GM21717 (cell line): ENCODE measurements at regions not wholly inside any gene's neighbourhood (a gene's known extent, or its start where the extent isn't known, plus 50 kb on each side); places are given as distances from the start of the nearest gene placed in this dataset.

Experiments used
- ATAC-seq: cut with Tn5 transposase; IDR thresholded peaks from one replicate; pipeline ENCODE4 v1.9.1; 2021; ENCODE audit warnings: mild to moderate bottlenecking, moderate library complexity; ENCODE audit not compliant: unreplicated experiment

DNA sequence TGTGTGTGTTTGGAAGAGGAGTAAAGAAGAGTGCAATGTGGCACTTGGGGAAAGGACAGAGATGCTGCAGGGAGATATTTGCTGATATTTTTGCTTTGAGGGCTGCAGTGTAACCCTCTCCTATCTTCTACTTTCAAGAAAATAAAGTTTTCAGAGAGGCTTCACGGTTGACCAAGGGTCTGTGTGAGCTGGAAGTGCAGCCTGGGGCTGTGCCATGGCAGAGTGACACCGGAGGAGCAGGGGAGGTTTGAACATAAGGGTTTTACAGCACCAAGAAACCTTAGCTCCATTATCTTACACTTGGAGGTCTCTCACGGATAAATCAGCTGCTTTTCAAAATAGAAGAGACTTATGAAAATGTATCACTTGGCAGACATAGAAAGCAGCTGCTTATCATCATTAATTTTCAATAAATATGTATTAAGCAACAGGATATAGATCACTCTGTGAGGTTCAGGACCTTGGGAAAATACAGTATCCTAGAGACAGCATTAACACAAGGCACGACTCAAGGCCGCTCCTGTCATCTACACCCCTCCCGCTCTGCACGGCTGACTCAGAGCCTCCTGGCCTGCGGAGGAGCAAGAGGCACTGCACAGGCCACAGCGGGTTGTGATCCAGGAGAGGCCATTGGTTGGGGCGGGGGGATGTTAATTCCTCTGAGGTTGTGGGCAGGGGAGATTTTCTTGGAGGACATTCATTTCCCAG is 127.8 kb downstream of the COPS8 start:
- ATAC-seq: no peak

GRCh38 chr2:237214030-237214675 is 128.5 kb downstream of the COPS8 start:
- ATAC-seq: no peak

DNA sequence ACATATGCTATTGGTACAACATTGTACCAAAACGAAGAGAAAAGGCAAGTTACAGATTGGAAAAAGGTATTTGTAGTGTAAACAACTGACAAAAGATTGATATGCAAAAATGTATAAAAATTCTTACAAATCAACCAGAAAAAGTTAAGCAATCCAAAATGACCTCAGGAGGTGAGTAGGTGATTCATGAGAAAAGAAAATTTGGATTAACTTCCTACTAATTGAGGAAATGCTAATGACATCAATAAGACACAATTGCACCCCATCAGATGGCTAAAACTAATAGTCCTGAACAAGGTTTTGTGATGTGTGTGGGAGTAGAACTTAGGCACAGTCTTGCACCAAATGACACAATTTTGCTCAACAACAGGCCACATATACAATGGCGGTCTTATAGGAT is 129.3 kb downstream of the COPS8 start:
- ATAC-seq: no peak

GRCh38 chr2:237217995-237218616 is 132.4 kb downstream of the COPS8 start:
- no peak for ATAC-seq

DNA sequence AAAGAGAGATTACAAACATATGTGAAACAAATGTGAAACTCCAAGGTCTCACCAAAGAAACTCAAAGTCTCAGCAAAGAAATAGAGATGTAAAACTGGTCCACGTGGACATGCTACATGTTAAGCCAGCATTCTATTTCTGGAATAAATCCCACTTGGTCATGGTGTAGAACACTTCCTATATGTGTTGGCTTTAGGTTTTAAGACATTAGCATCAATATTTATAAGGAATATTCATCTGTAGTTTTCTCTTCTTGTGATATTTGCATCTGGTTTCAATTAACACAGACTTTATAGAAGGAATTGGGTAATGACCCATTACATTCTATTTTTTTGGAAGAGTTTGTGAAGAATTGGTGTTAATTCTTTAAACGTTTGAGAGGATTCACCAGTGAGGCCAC is 133.1 kb downstream of the COPS8 start:
- no peak for ATAC-seq

DNA sequence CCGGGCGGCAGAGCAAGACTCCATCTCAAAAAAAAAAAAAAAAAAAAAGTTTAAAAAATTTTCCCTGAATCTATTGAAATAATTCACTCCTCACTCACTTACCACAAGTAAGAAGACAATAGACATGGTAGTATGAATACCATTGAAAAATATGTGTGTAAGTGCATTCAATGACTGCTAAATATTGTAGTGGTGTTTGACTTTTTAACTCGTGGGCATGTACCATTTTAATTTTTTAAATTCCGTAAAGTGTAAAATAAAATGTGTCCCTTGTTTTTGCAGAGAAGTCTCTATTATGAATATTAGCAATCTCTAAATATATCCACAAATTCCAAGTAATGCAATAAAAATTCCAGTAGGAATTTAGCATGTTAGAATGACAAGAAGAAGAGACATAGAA is 134.1 kb downstream of the COPS8 start:
- no peak for ATAC-seq

- ATAC-seq: no peak
Measured at GRCh38 chr2:237221443-237221842, 135.8 kb downstream of the COPS8 start.

DNA sequence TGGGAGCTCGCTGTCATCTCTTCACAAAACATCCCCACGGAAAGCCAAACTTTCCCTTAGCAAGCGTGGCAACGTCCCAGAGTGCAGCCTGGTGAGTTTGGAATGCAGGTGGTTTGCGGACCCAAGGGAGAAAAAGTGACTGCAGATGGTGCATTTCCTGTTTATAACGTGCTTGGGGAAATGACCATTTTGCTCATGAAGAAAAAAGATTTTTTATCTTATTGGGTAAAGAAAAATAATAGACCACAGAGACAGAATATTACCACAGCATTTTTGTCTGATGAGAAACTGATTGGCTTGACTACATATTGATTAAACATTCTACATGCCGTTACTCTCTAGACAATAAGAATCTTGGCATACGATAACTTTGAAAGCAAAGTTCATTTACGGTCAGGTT is 136.5 kb downstream of the COPS8 start:
- no peak for ATAC-seq

- ATAC-seq: no peak
Measured at GRCh38 chr2:237222601-237223041, 136.9 kb downstream of the COPS8 start.

DNA sequence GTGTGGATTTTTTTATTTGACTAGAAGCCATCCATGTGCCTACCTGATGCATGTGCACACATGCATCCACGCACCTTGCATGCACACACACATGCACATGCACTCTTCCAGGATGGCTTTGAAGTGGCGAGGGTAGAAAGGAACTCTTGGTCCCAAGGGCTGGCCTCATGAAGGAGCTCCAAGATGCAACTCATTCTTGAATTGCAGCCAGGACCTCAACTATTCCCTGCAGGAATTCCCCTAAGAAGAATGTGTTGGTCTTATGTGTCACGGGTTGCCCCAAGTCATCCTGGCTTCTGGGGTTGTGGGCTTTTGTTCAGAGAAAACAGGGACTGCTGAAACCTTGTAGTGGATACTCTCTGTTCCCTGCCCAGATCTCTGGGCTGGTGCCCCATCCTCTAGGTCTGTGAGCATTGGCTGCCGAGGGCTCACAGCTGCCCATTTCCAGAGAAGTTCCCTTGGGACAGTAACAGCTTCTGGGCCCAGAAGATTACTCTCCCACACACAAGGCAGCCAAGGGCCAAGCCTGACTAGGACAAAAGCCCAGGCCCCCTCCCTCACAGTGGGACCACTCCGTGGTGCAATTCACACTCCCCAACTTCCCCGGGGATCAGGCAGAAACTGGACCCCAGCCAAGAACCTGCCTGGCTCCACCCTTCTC is 137.6 kb downstream of the COPS8 start:
- no peak for ATAC-seq

- ATAC-seq: no peak
Measured at GRCh38 chr2:237227190-237227589, 141.5 kb downstream of the COPS8 start.

GRCh38 chr2:237227592-237228280 is 142.0 kb downstream of the COPS8 start:
- no peak for ATAC-seq

DNA sequence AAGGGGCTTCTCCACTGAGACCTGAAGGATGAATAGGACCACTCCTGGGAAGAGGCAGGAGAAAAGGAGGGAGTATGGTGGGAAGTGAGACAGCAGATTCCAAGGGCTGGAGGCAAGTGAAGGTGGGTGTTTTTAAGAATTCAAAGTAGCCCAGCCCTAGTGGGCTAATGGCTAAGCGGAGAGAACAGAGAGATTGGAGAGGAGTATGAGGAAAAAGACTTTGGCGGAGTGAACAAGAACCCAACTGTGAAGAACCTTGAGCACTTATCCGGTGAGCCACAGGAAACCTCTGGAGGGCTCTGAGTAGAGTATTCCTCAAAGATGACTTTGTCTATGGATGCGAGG is 142.6 kb downstream of the COPS8 start:
- ATAC-seq: no peak

DNA sequence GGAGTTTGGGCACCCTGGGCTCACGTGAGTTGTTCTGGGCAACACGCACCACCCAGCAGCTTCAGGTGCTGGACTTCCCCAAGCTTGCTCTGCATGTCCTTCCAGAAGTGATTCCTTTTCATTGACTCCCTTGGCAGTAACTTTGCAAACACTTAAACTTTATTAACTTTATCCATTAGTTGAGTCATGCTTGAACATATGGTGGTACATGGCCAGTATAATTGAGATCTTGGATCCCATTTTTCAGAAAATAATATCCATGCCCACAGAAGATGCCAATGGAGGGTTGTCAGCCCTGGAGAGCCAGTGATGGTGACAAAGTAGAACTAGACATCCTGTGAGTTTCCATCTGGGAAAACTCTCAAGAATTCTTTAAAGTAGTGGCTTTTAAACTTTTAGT is 144.2 kb downstream of the COPS8 start:
- ATAC-seq: no peak

DNA sequence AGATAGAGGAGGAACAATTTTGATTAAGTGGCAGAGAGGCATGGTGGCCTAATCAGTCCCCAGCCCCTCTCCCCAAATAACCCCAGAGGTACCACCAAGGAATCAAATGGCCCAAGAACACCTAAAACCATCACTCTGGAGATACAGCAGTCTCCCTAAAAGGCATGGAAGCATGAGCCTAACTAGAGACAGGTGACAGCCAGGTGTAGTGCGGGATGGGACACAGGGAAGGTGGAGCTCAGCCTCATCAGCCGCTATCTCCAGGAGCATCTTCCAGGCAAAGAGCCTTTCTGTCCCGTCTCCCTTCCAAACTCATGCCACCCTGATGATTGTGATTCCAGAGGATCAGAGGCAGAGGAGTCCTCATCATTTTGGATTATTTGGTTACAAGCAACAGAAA is 144.7 kb downstream of the COPS8 start:
- ATAC-seq: no peak

GRCh38 chr2:237231593-237231992 is 145.9 kb downstream of the COPS8 start:
- ATAC-seq: no peak

DNA sequence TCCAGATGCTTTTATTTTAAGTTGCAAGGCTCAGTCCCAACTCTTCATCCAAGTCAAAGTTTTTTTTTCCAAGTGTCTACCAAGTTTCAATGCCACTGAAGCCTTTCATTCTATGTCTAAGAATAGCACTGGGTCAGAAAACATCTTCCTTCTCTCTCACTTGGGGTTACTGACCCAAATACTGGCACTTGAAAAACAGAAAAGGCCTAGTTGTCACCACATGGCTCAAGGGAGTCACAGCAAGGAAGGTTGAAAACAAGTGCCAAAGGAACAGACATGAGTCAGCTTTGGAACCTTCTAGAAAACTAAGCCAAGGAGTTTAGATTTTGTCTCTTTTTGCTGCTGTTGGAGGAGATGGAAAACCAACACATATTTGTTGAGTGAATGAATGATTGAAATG is 146.5 kb downstream of the COPS8 start:
- ATAC-seq: no peak

GRCh38 chr2:237234268-237234667 is 148.6 kb downstream of the COPS8 start:
- no peak for ATAC-seq

- ATAC-seq: no peak
Measured at GRCh38 chr2:237235383-237236095, 149.8 kb downstream of the COPS8 start.

DNA sequence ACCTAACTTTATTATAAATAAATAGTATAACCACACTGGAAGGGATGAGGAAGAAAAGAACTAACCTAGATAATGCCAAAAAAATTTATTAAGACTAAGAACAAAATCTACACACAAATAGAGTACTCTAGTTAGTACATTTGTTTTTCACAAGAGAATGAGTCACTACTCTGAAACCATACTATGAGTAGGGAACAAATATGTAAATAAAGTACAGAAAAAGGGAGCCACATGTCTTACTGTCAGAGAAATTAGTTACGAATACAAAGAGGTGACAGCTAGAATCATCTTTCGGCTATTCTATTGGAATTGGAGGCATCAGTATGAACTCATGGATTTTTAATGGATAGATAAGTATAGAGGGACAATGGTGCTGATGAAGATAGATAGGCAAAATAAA is 150.5 kb downstream of the COPS8 start:
- ATAC-seq: no peak

- ATAC-seq: no peak
Measured at GRCh38 chr2:237238249-237238648, 152.6 kb downstream of the COPS8 start.
